ENCODE measurements at regions not wholly inside any gene's neighbourhood (a gene's known extent, or its start where the extent isn't known, plus 50 kb on each side); places are given as distances from the start of the nearest gene placed in this dataset.

GRCh38 chr1:4596486-4596885 lies 57.9 kb upstream of the AJAP1 start:
- H4K20me1 ChIP-seq (ENCODE audit: insufficient read depth, low read length): no peaks in the 10 kb centered on the region
- H2AK9ac ChIP-seq (replicated peaks; ENCODE audit: low read depth, low read length, poor library complexity): no peak overlapping the region
- peaks cover 65% of the 10 kb centered on the region for H3K9me3 ChIP-seq (ENCODE audit: control insufficient read depth, insufficient read depth, low read length)
- H2AK5ac ChIP-seq (ENCODE audit: low read depth, low read length): no peak overlapping the region
- H3K79me1 ChIP-seq (ENCODE audit: low read depth in 1 of 2, low read length in 2 of 2): no peaks in the 10 kb centered on the region
- DNase-seq: no peak
- intact Hi-C loops (cut with micrococcal nuclease): no loop called here
- in situ Hi-C loops (cut with MboI; ENCODE audit: low sequenced_read_pairs): no loop called here
- no peak overlapping the region for H2BK120ac ChIP-seq (ENCODE audit: low read depth, low read length)
- H3K23ac ChIP-seq (ENCODE audit: low read depth, low read length): no peak overlapping the region
- H3K4ac ChIP-seq (ENCODE audit: low read depth, low read length): no peak overlapping the region
- CTCF ChIA-PET: no interaction called here
- no peak overlapping the region for H3K4me2 ChIP-seq (ENCODE audit: low read depth, low read length)
- H3K9me1 ChIP-seq (ENCODE audit: insufficient read depth, low read length): no peaks in the 10 kb centered on the region
- H3K27me3 ChIP-seq (ENCODE audit: control insufficient read depth, insufficient read depth, low read length): no peaks in the 10 kb centered on the region
- H3K18ac ChIP-seq (ENCODE audit: low read depth, low read length): no peak overlapping the region
- ATAC-seq (ENCODE audit: low read depth): no peak
- H3K36me3 ChIP-seq (ENCODE audit: control insufficient read depth, insufficient read depth, low read length): no peaks in the 10 kb centered on the region
- BruUV-seq (replicated peaks): no TSS peak
- no peak overlapping the region for H2BK20ac ChIP-seq (ENCODE audit: low read depth, low read length)
- no peak overlapping the region for H2BK15ac ChIP-seq (ENCODE audit: low read depth, low read length)
- H3K14ac ChIP-seq (replicated peaks; ENCODE audit: low read depth, low read length): no peak overlapping the region
- POLR2A ChIA-PET (ENCODE audit: unreplicated experiment): no interaction called here
- H2BK5ac ChIP-seq (ENCODE audit: low read depth, low read length, poor library complexity, severe bottlenecking): no peak overlapping the region
- H3K4me1 ChIP-seq (ENCODE audit: control insufficient read depth, insufficient read depth, low read length): no peaks in the 10 kb centered on the region
- H4K91ac ChIP-seq (ENCODE audit: insufficient read depth, low read depth, low read length): no peak overlapping the region
- 60% methylated on average over 4 of the region's 8 CpGs; no CpG with 5 or more reads in 1 of the 2 experiments for WGBS, 2 experiments (ENCODE audit: extremely low coverage in 2 of 2, insufficient read length in 1 of 2)
- H3K27ac ChIP-seq (ENCODE audit: insufficient read depth, low read length): no peak overlapping the region
- no peak overlapping the region for H3K56ac ChIP-seq (ENCODE audit: extremely low read depth, insufficient read depth, low read length)
- dilution Hi-C loops (cut with HindIII; ENCODE audit: low sequenced_read_pairs, unreplicated experiment): no loop called here
- no peak overlapping the region for H2AFZ ChIP-seq (replicated peaks; ENCODE audit: low read length, poor library complexity)
- no peak overlapping the region for H3K9ac ChIP-seq (ENCODE audit: low read depth, low read length)
- H3K4me3 ChIP-seq (ENCODE audit: insufficient read depth, low read depth, low read length): no peak overlapping the region
- TF ChIP-seq NFE2L2 (IDR thresholded peaks at IDR 0.05; ENCODE audit: low read depth, low read length) (no peak), RFX5 (IDR thresholded peaks at IDR 0.05; ENCODE audit: low read depth, low read length) (no peak), CEBPB (IDR thresholded peaks at IDR 0.05; ENCODE audit: low read depth, low read length) (no peak), CHD1 (IDR thresholded peaks at IDR 0.05; ENCODE audit: low read depth, low read length) (no peak), ELK1 (IDR thresholded peaks at IDR 0.05; ENCODE audit: borderline replicate concordance, low read depth, low read length) (no peak), POLR2A (IDR thresholded peaks at IDR 0.05; ENCODE audit: low read depth, low read length) (no peak), USF2 (IDR thresholded peaks at IDR 0.05; ENCODE audit: low read depth, low read length) (no peak), BHLHE40 (IDR thresholded peaks at IDR 0.05; ENCODE audit: low read depth, low read length) (no peak), CTCF (conservative IDR thresholded peaks at IDR 0.05; ENCODE audit: low read depth, low read length) (no peak), MXI1 (IDR thresholded peaks at IDR 0.05; ENCODE audit: borderline replicate concordance, low read depth, low read length) (no peak), MAZ (IDR thresholded peaks at IDR 0.05; ENCODE audit: borderline replicate concordance, low read depth, low read length) (no peak), RCOR1 (IDR thresholded peaks at IDR 0.05; ENCODE audit: insufficient replicate concordance, low read length) (no peak), SMC3 (IDR thresholded peaks at IDR 0.05; ENCODE audit: low read depth, low read length) (no peak), FOS (IDR thresholded peaks at IDR 0.05; ENCODE audit: low read depth, low read length) (no peak), MAFK (IDR thresholded peaks at IDR 0.05; ENCODE audit: low read depth, low read length) (no peak), RAD21 (IDR thresholded peaks at IDR 0.05; ENCODE audit: low read length) (no peak)
- no peak overlapping the region for H4K8ac ChIP-seq (ENCODE audit: low read depth in 2 of 2, low read length in 2 of 2)
- no peak overlapping the region for H4K5ac ChIP-seq (ENCODE audit: low read depth, low read length)
